ENCODE measurements at regions not wholly inside any gene's neighbourhood (a gene's known extent, or its start where the extent isn't known, plus 50 kb on each side); places are given as distances from the start of the nearest gene placed in this dataset.

- Histone ChIP-seq H2AFZ (replicated peaks; ENCODE audit: low read length, poor library complexity) (peak overlapping the region; percentile 6), H3K27me3 (ENCODE audit: control insufficient read depth, insufficient read depth, low read length) (peaks cover 5% of the 10 kb centered on the region), H3K79me1 (ENCODE audit: low read depth in 1 of 2, low read length in 2 of 2) (no peaks in the 10 kb centered on the region), H3K9ac (ENCODE audit: low read depth, low read length) (no peak overlapping the region), H3K4me2 (ENCODE audit: low read depth, low read length) (no peak overlapping the region), H2BK5ac (ENCODE audit: low read depth, low read length, poor library complexity, severe bottlenecking) (no peak overlapping the region), H3K27ac (ENCODE audit: insufficient read depth, low read length) (no peak overlapping the region), H2BK120ac (ENCODE audit: low read depth, low read length) (no peak overlapping the region), H4K91ac (ENCODE audit: insufficient read depth, low read depth, low read length) (no peak overlapping the region), H2AK5ac (ENCODE audit: low read depth, low read length) (0 out of 2 replicates have a peak overlapping the region, but pooled peaks have one; percentile 20), H3K36me3 (ENCODE audit: control insufficient read depth, insufficient read depth, low read length) (no peaks in the 10 kb centered on the region), H3K56ac (ENCODE audit: extremely low read depth, insufficient read depth, low read length) (no peak overlapping the region), H3K9me3 (ENCODE audit: control insufficient read depth, insufficient read depth, low read length) (no peaks in the 10 kb centered on the region), H3K9me1 (ENCODE audit: insufficient read depth, low read length) (peaks cover 12% of the 10 kb centered on the region), H2BK20ac (ENCODE audit: low read depth, low read length) (no peak overlapping the region), H3K4me3 (ENCODE audit: insufficient read depth, low read depth, low read length) (no peak overlapping the region), H4K20me1 (ENCODE audit: insufficient read depth, low read length) (no peaks in the 10 kb centered on the region), H3K14ac (replicated peaks; ENCODE audit: low read depth, low read length) (no peak overlapping the region), H4K8ac (ENCODE audit: low read depth in 2 of 2, low read length in 2 of 2) (no peak overlapping the region), H2AK9ac (replicated peaks; ENCODE audit: low read depth, low read length, poor library complexity) (no peak overlapping the region), H3K4me1 (ENCODE audit: control insufficient read depth, insufficient read depth, low read length) (peaks cover 11% of the 10 kb centered on the region), H2BK15ac (ENCODE audit: low read depth, low read length) (no peak overlapping the region), H3K4ac (ENCODE audit: low read depth, low read length) (0 out of 2 replicates have a peak overlapping the region, but pooled peaks have one; percentile 27), H3K18ac (ENCODE audit: low read depth, low read length) (no peak overlapping the region), H4K5ac (ENCODE audit: low read depth, low read length) (no peak overlapping the region), H3K23ac (ENCODE audit: low read depth, low read length) (no peak overlapping the region)
- TF ChIP-seq MAZ (IDR thresholded peaks at IDR 0.05; ENCODE audit: borderline replicate concordance, low read depth, low read length) (no peak), BHLHE40 (IDR thresholded peaks at IDR 0.05; ENCODE audit: low read depth, low read length) (peak; percentile 80), USF2 (IDR thresholded peaks at IDR 0.05; ENCODE audit: low read depth, low read length) (no peak), SMC3 (IDR thresholded peaks at IDR 0.05; ENCODE audit: low read depth, low read length) (no peak), CEBPB (IDR thresholded peaks at IDR 0.05; ENCODE audit: low read depth, low read length) (no peak)
- ChIA-PET POLR2A (ENCODE audit: unreplicated experiment) (no interaction called here), CTCF (no interaction called here)
- 40% methylated on average over 1 of the region's 7 CpGs; no CpG with 5 or more reads in 1 of the 2 experiments for WGBS, 2 experiments (ENCODE audit: extremely low coverage in 2 of 2, insufficient read length in 1 of 2)
- in situ Hi-C loops (cut with MboI; ENCODE audit: low sequenced_read_pairs): loop anchor here (25.0 kb wide), 1 partner anchor 828 kb away; no protein-coding TSS in a partner anchor
- ATAC-seq (ENCODE audit: low read depth) (peak; percentile 41; the same call in 1 of the 2 replicates), DNase-seq (peak; percentile 26)
- BruUV-seq (replicated peaks): no TSS peak
- dilution Hi-C loops (cut with HindIII; ENCODE audit: low sequenced_read_pairs, unreplicated experiment): no loop called here
- intact Hi-C loops (cut with micrococcal nuclease): no loop called here
These were observed 131.1 kb downstream of the RASSF10 start for GRCh38 chr11:13140028-13140870.

Measured in IMR-90 (cell line).